Right lobe of liver (tissue), 6 donors: ENCODE measurements at regions not wholly inside any gene's neighbourhood (a gene's known extent, or its start where the extent isn't known, plus 50 kb on each side); places are given as distances from the start of the nearest gene placed in this dataset.

ENCODE experiments used
- ATAC-seq, 4 donors: fragments of 200-7000 bp; cut with Tn5 transposase; one replicate each; pipeline ENCODE4 v1.9.1; 2020; ENCODE audit warnings: mild to moderate bottlenecking in 4 of 4, moderate library complexity in 4 of 4
- DNase-seq, 3 donors: peaks; one replicate each; pipeline ENCODE4 v3.0.0-alpha.2; 2020
- H3K27ac ChIP-seq, 3 donors: fragments of 200-600 bp; one replicate each; pipeline ENCODE4 v1.8.0; 2022
- H3K27me3 ChIP-seq, 2 donors: fragments of 200-600 bp; one replicate each; pipeline ENCODE4 v1.8.0; 2022
- H3K36me3 ChIP-seq, 4 donors: fragments of 200-600 bp; sonication (generic) in 1 of 4; one replicate each; pipeline versions ENCODE4 v1.5.1 to v1.8.0; 2017 to 2022; ENCODE audit warnings: control low read depth in 1 of 4
- H3K4me1 ChIP-seq, 4 donors: fragments of 200-600 bp; sonication (generic) in 1 of 4; one replicate each; pipeline versions ENCODE4 v1.5.1 to v1.8.0; 2017 to 2022; ENCODE audit warnings: control low read depth in 1 of 4
- H3K4me3 ChIP-seq, 3 donors: fragments of 200-600 bp; one replicate each; pipeline ENCODE4 v1.8.0; 2022
- H3K9me3 ChIP-seq, 4 donors: fragments of 200-600 bp; sonication (generic) in 1 of 4; one replicate each; pipeline versions ENCODE4 v1.5.1 to v1.8.0; 2017 to 2022; ENCODE audit warnings: control low read depth in 1 of 4
- CTCF ChIP-seq, 4 donors: fragments of 200-600 bp in 3 of 4; fragments of 450-650 bp in 1 of 4; IDR thresholded peaks; one replicate each; pipeline versions ENCODE4 v1.5.1 to v1.8.0; 2016 to 2022; ENCODE audit warnings: antibody characterized with exemption in 4 of 4, mild to moderate bottlenecking in 2 of 4
- POLR2A ChIP-seq: fragments of 450-650 bp; IDR thresholded peaks from one replicate; pipeline ENCODE4 v1.6.1; 2017; ENCODE audit warnings: antibody characterized with exemption, mild to moderate bottlenecking
- WGBS: methylation state at CpG from one replicate; pipeline ENCODE4 v1.1.6; 2018; ENCODE audit warnings: low coverage, low lambda C conversion rate; ENCODE audit not compliant: insufficient coverage; ENCODE audit errors: missing lambda C conversion rate; 5-methylcytosine and 5-hydroxymethylcytosine counted together
- intact Hi-C, 2 donors: fragments of 100-400 bp; cut with DNase I; formaldehyde crosslinking; loops; one replicate each; pipeline versions ENCODE4 v1.11.2 to v1.14.1; 2022
- donor health status: DM: no; HTN: yes; CAD: no.
- donor health status: DM: no; HTN: no; CAD: no.
- donor health status: DM: no; HTN: no; CAD: no.
- donor health status: DM: no; HTN: yes; CAD: no.
- donor health status: DM: no; HTN: yes; CAD: no.

DNA sequence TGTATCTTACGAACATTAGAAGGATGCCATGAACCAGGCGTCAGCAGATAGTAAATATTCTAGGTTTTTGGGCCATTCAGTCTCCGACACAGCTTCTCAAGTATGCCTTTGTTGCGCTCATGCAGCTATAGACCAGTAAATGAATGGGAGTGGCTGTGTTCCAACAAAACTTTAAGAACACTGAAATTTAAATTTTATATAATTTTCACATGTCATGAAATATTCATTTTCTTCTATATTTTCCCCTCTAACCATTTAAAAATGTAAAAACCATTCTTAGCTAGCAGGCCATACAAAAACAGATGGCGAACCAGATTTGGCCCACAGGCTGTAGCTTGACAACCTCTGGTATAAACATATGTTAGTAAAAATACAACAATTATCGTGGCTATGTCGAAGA is 151.8 kb upstream of the KIT start:
- intact Hi-C loops = no loop called here
- Histone ChIP-seq H3K4me1 (no peaks in the 10 kb centered on the region), H3K9me3 (no peaks in the 10 kb centered on the region), H3K27me3 (no peaks in the 10 kb centered on the region), H3K36me3 (no peaks in the 10 kb centered on the region), H3K4me3 (no peak overlapping the region), H3K27ac (no peak overlapping the region)
- TF ChIP-seq CTCF (IDR thresholded peaks at IDR 0.05) (no peak), POLR2A (no peak)
- WGBS = 75% methylated on average over 7 of the region's 7 CpGs
- ATAC-seq (no peak), DNase-seq (no peak)

GRCh38 chr4:54509057-54509456 is 148.7 kb upstream of the KIT start:
- Histone ChIP-seq H3K4me3 (no peak overlapping the region), H3K27me3 (no peaks in the 10 kb centered on the region), H3K27ac (no peak overlapping the region), H3K4me1 (no peaks in the 10 kb centered on the region), H3K36me3 (no peaks in the 10 kb centered on the region), H3K9me3 (no peaks in the 10 kb centered on the region)
- ATAC-seq = no peak
- intact Hi-C loops = no loop called here
- no peak for TF ChIP-seq CTCF (IDR thresholded peaks at IDR 0.05)
- TF ChIP-seq POLR2A = no peak
- DNase-seq = no peak
- WGBS = 67% methylated on average over 6 of the region's 6 CpGs

DNA sequence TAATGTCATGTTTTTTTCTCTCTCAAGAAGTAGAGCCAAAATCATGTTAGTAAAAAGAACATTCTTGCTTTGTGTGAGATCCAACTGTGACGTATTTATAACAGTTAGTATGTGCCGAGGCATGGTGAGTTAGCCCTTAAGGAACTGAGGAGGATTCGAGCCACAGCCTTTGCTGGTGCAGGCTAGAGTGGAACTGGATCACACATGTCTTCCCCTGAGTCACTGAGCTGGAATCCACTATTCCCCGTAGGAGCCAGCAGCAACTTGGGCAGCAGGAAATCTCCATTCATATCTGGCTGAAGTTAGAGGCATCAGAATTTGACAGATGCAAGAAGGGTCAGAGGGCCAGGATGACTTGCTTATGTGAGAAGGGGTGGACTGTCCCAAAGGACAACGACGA is 144.6 kb upstream of the KIT start:
- DNase-seq (no peak), ATAC-seq (no peak)
- Histone ChIP-seq H3K27me3 (no peaks in the 10 kb centered on the region), H3K4me1 (no peaks in the 10 kb centered on the region), H3K36me3 (no peaks in the 10 kb centered on the region), H3K27ac (no peak overlapping the region), H3K4me3 (no peak overlapping the region), H3K9me3 (no peaks in the 10 kb centered on the region)
- intact Hi-C loops = no loop called here
- TF ChIP-seq CTCF (IDR thresholded peaks at IDR 0.05) (no peak), POLR2A (no peak)
- WGBS = 55% methylated on average over 6 of the region's 6 CpGs

DNA sequence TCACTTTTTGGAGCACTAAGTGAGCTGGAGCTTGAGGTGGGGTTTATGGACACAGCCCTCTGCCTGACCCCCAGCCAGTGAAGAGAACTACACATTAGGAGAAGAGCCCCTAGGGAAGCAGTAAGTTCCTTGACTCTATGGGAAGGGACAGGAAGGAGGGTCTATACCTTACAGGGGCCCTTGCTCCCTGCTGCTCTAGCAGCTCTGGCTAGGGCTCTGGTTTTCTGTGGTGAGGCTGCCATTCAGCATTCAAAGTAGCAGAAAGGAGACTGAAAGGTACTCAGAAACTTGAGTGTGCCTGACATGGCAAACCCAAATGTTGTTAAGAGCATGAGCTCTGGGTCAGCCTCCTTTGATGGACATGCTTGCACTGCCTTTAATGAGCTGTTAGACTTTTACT is 144.0 kb upstream of the KIT start:
- TF ChIP-seq CTCF (IDR thresholded peaks at IDR 0.05) = no peak
- Histone ChIP-seq H3K4me3 (no peak overlapping the region), H3K27ac (no peak overlapping the region), H3K9me3 (no peaks in the 10 kb centered on the region), H3K36me3 (no peaks in the 10 kb centered on the region), H3K27me3 (no peaks in the 10 kb centered on the region), H3K4me1 (no peaks in the 10 kb centered on the region)
- ATAC-seq = no peak
- no peak for DNase-seq
- intact Hi-C loops = no loop called here

- TF ChIP-seq POLR2A (no peak), CTCF (IDR thresholded peaks at IDR 0.05) (no peak)
- 45% methylated on average over 3 of the region's 4 CpGs for whole genome bisulfite sequencing
- no peak for DNase-seq
Measured at GRCh38 chr4:54516556-54517215, 141.1 kb upstream of the KIT start.

More at GRCh38 chr4:54516556-54517215, 141.1 kb upstream of the KIT start:
- Histone ChIP-seq H3K27ac (no peak overlapping the region), H3K9me3 (no peaks in the 10 kb centered on the region), H3K4me3 (no peak overlapping the region), H3K27me3 (no peaks in the 10 kb centered on the region), H3K36me3 (no peaks in the 10 kb centered on the region), H3K4me1 (no peaks in the 10 kb centered on the region)
- no peak for ATAC-seq
- intact Hi-C loops = no loop called here
